GM20000 (cell line): ENCODE measurements at regions not wholly inside any gene's neighbourhood (a gene's known extent, or its start where the extent isn't known, plus 50 kb on each side); places are given as distances from the start of the nearest gene placed in this dataset.
"Not testable (repeated sequence)": the region's sequence is repeated elsewhere in the genome, so short reads cannot be mapped to it uniquely, and the experiment has no call there.

Source experiments
- DNase-seq: peaks from one replicate; pipeline ENCODE4 v3.0.0; 2012; ENCODE audit warnings: low spot score
- CTCF ChIP-seq: IDR thresholded peaks from 2 replicates; pipeline ENCODE4 v1.5.1; 2012; ENCODE audit warnings: mild to moderate bottlenecking, control low read depth; ENCODE audit errors: extremely low read depth, missing control alignments

- TF ChIP-seq CTCF = no peak
- DNase-seq = no peak
Observed at GRCh38 chr14:71799841-71800240, 132.4 kb upstream of the RGS6 start.

- no peak for TF ChIP-seq CTCF
- no peak for DNase-seq
Observed at GRCh38 chr14:71800878-71801277, 131.4 kb upstream of the RGS6 start.

GRCh38 chr14:71803539-71804260 is 128.5 kb upstream of the RGS6 start:
- DNase-seq = no peak
- no peak for TF ChIP-seq CTCF

- no peak for DNase-seq
- TF ChIP-seq CTCF = no peak
Observed at GRCh38 chr14:71804992-71805391, 127.2 kb upstream of the RGS6 start.

GRCh38 chr14:71807049-71807448 is 125.2 kb upstream of the RGS6 start:
- not testable (repeated sequence) for DNase-seq

- DNase-seq = not testable (repeated sequence)
Observed at GRCh38 chr14:71810800-71811199, 121.4 kb upstream of the RGS6 start.

GRCh38 chr14:71812693-71813092 is 119.5 kb upstream of the RGS6 start:
- DNase-seq = no peak

GRCh38 chr14:71815110-71815509 is 117.1 kb upstream of the RGS6 start:
- no peak for TF ChIP-seq CTCF
- DNase-seq = no peak

More at GRCh38 chr14:71812693-71813092, 119.5 kb upstream of the RGS6 start:
- no peak for TF ChIP-seq CTCF
